MM.1S (cell line): ENCODE measurements at regions not wholly inside any gene's neighbourhood (a gene's known extent, or its start where the extent isn't known, plus 50 kb on each side); places are given as distances from the start of the nearest gene placed in this dataset.
"Not testable (repeated sequence)": the region's sequence is repeated elsewhere in the genome, so short reads cannot be mapped to it uniquely, and the experiment has no call there.

ENCODE experiments used
- CTCF ChIP-seq: fragments of 300-600 bp; sonication (generic); IDR thresholded peaks from 2 replicates; pipeline ENCODE4 v1.5.1; 2016; ENCODE audit warnings: antibody characterized with exemption, low read length, mixed read lengths
- EZH2 ChIP-seq: fragments of 300-600 bp; sonication (generic); optimal IDR thresholded peaks from 2 replicates; pipeline ENCODE3; 2017; ENCODE audit warnings: low read depth, mild to moderate bottlenecking, antibody characterized with exemption, low read length, mixed read lengths

- TF ChIP-seq CTCF, EZH2: not testable (repeated sequence)
These were observed 1151.6 kb upstream of the FAM98A start for GRCh38 chr2:34750742-34751141.
